Fibroblast of the aortic adventitia (primary cell): ENCODE measurements at regions not wholly inside any gene's neighbourhood (a gene's known extent, or its start where the extent isn't known, plus 50 kb on each side); places are given as distances from the start of the nearest gene placed in this dataset.
"Not testable (repeated sequence)": the region's sequence is repeated elsewhere in the genome, so short reads cannot be mapped to it uniquely, and the experiment has no call there.

Experiments
- DNase-seq: peaks from one replicate; pipeline ENCODE4 v3.0.0-alpha.2; 2010; ENCODE audit warnings: low read depth
- H3K4me3 ChIP-seq: 2 replicates; pipeline ENCODE4 v1.5.1; 2011; ENCODE audit warnings: low read depth, mild to moderate bottlenecking, control low read depth, low read length, moderate library complexity
- CTCF ChIP-seq: IDR thresholded peaks from 2 replicates; pipeline ENCODE4 v1.5.1; 2011; ENCODE audit warnings: mild to moderate bottlenecking, low read length, control low read depth, inconsistent platforms; ENCODE audit not compliant: insufficient read depth

GRCh38 chr7:66556177-66556548 lies 72.5 kb upstream of the KCTD7 start:
- no peak for TF ChIP-seq CTCF
- H3K4me3 ChIP-seq = no peak overlapping the region
- no peak for DNase-seq

- no peak for TF ChIP-seq CTCF
Observed at GRCh38 chr7:66556549-66557213, 72.0 kb upstream of the KCTD7 start.

GRCh38 chr7:66557214-66558200 lies 71.2 kb upstream of the KCTD7 start:
- H3K4me3 ChIP-seq = no peak overlapping the region
- DNase-seq = peak; percentile 45

More at GRCh38 chr7:66556549-66557213, 72.0 kb upstream of the KCTD7 start:
- no peak for DNase-seq
- H3K4me3 ChIP-seq = no peak overlapping the region

GRCh38 chr7:66558201-66558641 lies 70.5 kb upstream of the KCTD7 start:
- DNase-seq = no peak
- no peak for TF ChIP-seq CTCF
- H3K4me3 ChIP-seq = no peak overlapping the region

More at GRCh38 chr7:66557214-66558200, 71.2 kb upstream of the KCTD7 start:
- TF ChIP-seq CTCF = peak; percentile 99

GRCh38 chr7:66558660-66559465 lies 69.8 kb upstream of the KCTD7 start:
- DNase-seq = no peak
- TF ChIP-seq CTCF = no peak
- no peak overlapping the region for H3K4me3 ChIP-seq

- no peak for TF ChIP-seq CTCF
- no peak overlapping the region for H3K4me3 ChIP-seq
- no peak for DNase-seq
Observed at GRCh38 chr7:66564045-66564444, 64.6 kb upstream of the KCTD7 start.

- not testable (repeated sequence) for H3K4me3 ChIP-seq, DNase-seq
Observed at GRCh38 chr7:66570179-66570578, 58.5 kb upstream of the KCTD7 start.
